22Rv1 (cell line): ENCODE measurements at regions not wholly inside any gene's neighbourhood (a gene's known extent, or its start where the extent isn't known, plus 50 kb on each side); places are given as distances from the start of the nearest gene placed in this dataset.
A peak's percentile ranks its signal among the peaks of the same experiment; 100 is the strongest.

Source experiments
- H3K27ac ChIP-seq: fragments of 450-650 bp; 2 replicates; pipeline ENCODE4 v1.5.1; 2017
- ZFX ChIP-seq: fragments of 450-650 bp; IDR thresholded peaks from 2 replicates; pipeline ENCODE4 v1.6.1; 2017; ENCODE audit warnings: antibody characterized with exemption, borderline replicate concordance
- TF ChIP-seq, protein P1 (sequence below): fragments of 450-650 bp; IDR thresholded peaks from 2 replicates; pipeline ENCODE4 v1.5.1; 2017; ENCODE audit warnings: mild to moderate bottlenecking

GRCh38 chr13:79680485-79680884 is 199.5 kb downstream of the NDFIP2 start:
- H3K27ac ChIP-seq: no peak overlapping the region
- TF ChIP-seq ZFX: no peak
- TF ChIP-seq, protein P1, sequence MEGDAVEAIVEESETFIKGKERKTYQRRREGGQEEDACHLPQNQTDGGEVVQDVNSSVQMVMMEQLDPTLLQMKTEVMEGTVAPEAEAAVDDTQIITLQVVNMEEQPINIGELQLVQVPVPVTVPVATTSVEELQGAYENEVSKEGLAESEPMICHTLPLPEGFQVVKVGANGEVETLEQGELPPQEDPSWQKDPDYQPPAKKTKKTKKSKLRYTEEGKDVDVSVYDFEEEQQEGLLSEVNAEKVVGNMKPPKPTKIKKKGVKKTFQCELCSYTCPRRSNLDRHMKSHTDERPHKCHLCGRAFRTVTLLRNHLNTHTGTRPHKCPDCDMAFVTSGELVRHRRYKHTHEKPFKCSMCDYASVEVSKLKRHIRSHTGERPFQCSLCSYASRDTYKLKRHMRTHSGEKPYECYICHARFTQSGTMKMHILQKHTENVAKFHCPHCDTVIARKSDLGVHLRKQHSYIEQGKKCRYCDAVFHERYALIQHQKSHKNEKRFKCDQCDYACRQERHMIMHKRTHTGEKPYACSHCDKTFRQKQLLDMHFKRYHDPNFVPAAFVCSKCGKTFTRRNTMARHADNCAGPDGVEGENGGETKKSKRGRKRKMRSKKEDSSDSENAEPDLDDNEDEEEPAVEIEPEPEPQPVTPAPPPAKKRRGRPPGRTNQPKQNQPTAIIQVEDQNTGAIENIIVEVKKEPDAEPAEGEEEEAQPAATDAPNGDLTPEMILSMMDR: no peak

DNA sequence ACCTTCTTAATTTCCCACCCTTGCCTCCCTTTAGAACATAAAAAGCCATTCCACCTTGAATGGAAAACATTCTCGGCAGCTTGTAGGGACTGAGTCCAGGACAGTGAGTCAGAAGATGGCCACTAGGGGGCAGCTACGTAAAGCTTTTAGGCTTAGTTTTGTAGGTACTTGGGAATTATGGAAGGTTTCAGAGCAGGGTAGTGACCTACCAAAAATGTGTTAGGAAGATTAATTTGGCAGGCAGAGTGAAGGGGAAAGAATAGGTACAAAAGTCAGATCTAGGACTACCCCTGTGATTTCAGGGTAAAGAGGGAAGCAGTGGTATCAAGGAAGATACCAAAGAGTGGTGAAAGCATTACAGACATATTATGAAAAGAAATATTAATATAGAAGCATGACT is 198.4 kb downstream of the NDFIP2 start:
- no peak for TF ChIP-seq ZFX
- TF ChIP-seq, protein P1: peak; percentile 87
- H3K27ac ChIP-seq: no peak overlapping the region

DNA sequence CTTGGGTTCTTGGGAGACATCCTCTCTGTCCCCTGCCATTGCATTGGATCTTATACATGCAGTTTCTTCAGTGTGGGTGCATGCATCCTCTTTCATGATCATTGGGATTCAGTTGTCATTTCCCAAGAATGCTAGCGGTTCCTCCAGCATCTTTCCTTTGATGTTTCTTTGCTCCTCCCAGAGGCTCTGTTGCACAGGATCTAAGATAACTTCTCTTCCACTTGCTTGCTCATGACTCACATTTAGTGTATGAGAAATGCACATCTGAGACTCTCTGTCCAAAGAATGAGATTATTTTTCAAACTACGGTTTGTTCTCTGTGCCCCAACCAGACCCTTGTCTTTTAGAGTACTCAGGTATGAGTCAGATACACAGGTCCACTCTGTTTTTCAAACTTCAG is 197.1 kb downstream of the NDFIP2 start:
- TF ChIP-seq, protein P1: no peak
- TF ChIP-seq ZFX: no peak
- H3K27ac ChIP-seq: no peak overlapping the region

- TF ChIP-seq, protein P1: no peak
- no peak for TF ChIP-seq ZFX
- H3K27ac ChIP-seq: no peak overlapping the region
Measured at GRCh38 chr13:79675931-79676660, 195.1 kb downstream of the NDFIP2 start.

DNA sequence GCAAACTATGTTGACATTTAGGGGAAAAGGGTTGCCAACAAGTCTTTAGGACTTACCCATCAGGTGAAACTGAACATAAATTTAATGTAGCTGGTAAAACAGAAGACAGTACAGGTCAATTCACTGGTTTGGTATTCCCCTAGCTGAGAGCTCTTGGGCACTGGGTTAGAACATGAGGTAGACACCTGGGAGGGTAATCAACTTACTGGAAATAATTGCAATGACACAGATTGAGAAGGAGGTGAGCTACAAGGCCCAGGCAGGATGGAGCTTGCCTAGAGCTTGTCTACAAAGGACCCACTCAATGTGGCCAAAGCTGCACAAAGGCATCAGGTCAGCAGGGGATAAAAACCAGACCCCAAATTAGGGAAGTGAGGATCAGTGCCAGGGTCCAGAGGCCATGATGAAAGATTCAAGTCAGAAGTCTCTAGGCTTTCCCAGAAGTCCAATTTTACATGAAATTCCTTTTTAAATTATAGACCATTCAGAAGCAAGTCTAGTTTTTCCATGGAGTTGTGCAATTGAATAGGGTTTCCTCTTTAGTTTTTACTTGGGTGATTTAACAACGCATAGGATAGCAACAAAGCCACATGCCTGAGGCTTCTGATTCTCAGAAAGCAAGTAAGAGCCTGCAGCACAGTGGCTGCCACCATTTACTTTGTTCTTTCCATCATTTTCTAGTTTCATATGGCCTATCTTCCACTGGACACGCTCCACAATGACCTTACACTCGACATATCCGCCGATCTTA is 194.0 kb downstream of the NDFIP2 start:
- no peak for TF ChIP-seq ZFX
- TF ChIP-seq, protein P1: no peak
- H3K27ac ChIP-seq: no peak overlapping the region

DNA sequence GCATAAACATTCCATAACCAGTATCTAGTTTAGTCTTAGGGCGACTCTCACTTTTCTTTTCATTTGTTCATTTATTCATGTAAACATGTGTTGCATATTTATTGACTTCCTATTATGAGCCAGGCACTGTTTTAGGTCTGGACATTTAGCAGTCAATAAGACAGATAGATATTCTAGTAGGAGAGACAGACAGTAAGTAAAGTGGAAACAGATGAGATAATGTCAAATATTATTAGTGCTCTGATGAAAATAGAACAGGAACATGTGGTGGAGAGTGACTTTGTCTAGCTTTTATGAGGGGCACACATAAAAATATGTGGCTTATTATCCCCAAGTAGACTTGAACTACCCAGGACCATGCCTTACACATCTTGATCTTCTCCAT is 193.0 kb downstream of the NDFIP2 start:
- TF ChIP-seq ZFX: no peak
- TF ChIP-seq, protein P1: no peak
- H3K27ac ChIP-seq: no peak overlapping the region

DNA sequence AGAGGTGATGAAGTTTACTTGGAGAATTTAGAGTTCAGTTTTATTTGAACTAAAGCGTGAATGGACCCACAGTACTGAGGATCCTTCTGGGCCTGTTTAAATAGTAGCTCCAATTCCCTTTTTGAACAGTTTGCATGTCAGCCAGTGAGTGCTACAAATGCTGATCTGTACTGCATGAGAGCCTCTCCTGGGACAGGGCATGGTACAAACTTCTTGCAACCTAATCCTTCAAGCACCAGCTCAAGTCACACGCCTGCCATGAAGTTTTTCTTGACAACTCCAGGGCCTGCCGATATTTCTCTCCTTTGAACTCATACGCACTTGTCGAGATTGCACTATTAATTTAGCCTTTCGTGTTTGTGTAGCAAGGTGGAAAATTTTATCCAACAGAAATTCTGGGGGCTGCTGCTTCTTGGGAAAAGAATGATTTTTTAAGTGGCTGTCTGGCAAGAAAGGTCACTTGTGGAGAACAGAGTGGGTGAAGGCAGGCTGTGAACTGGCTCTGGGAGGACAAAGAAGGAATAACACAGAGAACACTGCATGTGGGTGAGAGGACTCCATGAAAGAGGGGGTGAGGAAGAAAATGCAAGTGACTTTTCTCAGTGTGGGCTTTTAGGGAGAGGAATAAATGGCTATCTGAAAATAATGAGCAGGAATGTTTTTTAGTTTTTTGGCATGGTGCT is 192.5 kb downstream of the NDFIP2 start:
- no peak overlapping the region for H3K27ac ChIP-seq
- no peak for TF ChIP-seq ZFX
- TF ChIP-seq, protein P1: no peak
